GM19467 (cell line): ENCODE measurements at regions not wholly inside any gene's neighbourhood (a gene's known extent, or its start where the extent isn't known, plus 50 kb on each side); places are given as distances from the start of the nearest gene placed in this dataset.

Source experiments
- ATAC-seq: cut with Tn5 transposase; IDR thresholded peaks from one replicate; pipeline ENCODE4 v1.9.1; 2021; ENCODE audit warnings: mild to moderate bottlenecking, moderate library complexity; ENCODE audit not compliant: unreplicated experiment

DNA sequence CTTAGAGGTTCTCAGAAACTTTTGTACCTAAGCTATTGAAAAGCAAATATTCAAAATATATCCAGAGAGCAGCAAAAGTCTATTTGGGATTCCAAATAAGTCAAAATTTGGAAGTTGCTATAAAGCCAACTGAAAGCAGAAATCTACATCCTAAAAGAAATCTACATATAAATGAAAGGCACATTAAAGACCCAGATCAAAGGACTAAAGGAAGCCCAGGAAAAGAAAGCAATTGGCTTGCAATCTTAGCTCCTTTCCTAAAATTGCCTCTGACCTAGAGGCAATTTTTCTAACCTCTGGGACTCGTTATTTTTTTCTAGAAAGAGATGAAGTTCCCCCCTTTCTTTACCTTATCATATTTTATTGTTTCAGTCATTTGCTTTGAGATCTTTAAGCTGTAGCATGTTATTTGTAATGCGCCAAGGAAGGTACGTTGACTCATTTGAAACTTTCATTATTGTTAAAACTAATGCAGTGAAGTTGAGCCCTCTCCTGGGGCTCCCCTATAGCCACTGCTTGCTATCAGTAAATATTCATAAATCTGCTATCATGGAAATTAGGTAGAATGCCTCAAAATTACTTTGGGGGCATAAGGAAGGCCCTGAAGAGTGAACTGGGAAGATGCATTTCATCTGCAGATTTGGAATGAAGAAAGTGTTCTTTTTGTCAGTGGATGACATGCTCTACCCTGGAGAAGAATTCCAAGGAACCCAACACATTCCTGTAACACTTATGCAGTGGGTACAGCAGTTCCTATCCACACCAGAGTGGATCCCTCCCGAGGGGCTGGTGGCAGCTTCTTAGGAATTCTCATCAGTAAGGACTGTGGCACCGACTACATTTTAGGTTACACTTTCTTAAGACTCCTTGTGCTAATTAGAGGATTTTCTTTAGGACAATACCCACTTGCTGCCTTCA lies 177.8 kb upstream of the IGFBP7 start:
- no peak for ATAC-seq

DNA sequence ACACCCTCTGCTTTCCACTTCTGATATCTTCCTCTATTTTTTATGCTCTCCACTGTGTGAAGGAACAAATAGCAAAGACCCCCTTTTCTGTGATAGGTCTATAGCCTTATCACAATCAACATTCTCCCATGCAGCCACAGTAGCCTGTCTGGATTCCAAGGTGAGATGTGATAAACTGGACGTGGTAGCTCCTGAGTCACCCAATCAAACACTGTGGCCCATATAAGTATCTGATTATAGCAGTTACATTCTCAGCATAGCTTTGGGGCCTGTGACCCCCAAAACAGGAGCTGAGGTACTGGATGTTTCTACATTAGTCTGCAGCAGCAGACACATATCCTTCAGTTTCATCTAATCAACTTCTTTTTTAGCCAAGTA lies 172.7 kb upstream of the IGFBP7 start:
- ATAC-seq = no peak

DNA sequence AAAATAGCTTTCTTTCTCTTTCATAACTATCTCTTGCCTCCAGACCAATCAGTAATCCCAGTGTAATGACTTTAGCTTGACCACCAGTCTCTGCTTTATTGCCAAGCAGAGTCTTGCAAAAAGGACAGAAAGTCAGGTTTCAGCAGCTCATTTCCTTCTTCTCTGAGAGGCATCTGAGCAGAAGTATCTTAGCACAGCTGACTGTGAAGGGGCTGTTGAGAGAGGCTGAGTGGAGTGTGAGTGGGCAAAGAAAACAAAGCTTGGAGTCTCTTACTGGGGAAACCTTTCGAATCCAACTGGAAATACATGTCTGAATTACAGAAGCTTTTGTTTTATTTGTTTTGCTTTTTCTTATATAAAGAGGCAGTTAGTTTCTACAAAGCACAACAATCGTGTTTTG lies 170.3 kb upstream of the IGFBP7 start:
- ATAC-seq = no peak

DNA sequence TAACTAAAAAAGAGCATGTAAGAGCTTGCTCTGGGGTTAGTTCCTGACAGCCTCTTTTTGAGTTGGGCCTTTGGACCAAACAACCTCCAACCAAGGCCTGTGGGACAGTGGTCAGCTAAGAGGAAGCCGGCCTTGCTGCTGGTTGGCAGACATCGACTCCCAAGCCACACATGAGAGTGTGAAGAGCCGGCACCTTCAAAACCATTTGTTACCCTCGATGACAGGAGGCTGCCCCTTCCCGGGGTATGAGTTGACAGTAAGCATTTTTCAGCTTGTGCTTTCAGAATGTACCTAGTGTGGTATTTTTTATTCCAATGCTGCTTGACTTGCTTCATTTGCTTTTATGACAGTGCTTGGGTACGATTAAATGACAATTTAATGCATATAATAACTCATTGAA lies 168.6 kb upstream of the IGFBP7 start:
- no peak for ATAC-seq

DNA sequence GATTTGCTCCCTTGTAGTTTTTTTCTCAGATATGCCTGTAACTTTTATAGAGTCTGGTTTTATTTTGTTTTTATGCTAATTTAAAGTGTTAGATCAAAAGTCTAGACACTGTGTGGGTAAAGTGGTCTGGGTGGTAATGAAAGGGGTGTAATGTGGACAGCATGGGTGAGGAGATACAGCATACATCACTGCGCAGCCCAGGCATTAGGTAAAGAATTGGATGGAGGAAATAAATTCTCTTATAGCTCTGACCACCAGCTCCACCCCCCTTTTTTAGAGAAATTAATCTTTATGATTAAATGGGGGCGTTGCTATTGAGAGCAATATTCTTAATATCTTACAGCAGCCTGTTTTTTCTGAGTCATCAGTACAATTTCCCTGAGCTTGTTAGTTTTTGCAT lies 163.9 kb upstream of the IGFBP7 start:
- ATAC-seq = no peak

DNA sequence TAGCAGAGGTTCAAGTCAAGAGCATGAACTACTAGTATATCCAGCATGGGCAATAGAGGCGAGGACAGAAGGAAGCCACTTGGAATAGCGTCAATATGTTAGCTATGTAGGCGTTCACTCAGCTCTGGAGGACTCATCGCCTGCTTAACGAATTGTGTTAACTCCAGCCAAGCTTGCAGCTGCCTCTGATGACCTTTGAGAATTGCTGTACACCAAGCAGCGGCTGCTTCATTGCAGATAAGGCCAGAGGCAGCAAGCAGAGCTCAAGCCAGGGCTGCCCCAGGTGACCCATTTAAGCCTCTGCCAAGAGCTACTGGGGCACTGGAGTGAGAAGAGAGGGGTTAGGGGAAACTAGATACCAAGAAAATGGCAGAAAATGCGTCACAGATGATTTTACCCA lies 160.2 kb upstream of the IGFBP7 start:
- no peak for ATAC-seq

DNA sequence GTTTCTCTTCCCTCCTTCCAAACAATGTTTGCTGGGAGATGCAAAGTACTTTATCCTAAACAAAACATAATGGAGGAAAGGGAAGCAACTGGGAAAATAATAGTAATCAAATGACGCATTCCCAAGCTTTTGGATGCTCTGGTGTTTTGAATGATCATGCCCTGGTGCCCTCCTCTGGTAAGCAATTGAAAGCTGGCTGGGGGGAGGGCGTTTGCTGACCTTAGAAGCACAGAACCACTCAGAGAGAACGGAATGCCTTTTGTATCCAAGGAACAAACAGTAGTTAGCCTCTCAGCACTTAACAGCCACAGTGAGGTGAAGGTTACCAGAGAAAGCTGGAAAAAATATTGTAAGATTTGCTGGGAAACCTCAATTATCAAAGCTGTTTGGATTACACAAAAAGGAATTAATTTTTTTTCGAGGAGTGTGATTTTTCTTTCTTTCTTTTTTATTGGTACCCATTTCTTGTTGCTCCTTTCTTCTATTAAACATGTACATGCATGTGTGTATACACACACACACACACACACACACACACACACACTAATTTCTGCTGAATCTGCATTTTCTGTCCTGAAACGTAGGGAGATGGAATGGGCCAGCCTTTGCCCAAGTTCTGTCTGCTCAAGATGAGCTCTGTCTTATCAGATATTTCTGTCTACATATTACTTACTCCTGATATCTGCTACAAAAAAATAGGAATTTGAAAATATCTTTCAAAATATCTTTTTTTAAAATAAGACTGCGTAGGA lies 155.8 kb upstream of the IGFBP7 start:
- ATAC-seq = no peak

DNA sequence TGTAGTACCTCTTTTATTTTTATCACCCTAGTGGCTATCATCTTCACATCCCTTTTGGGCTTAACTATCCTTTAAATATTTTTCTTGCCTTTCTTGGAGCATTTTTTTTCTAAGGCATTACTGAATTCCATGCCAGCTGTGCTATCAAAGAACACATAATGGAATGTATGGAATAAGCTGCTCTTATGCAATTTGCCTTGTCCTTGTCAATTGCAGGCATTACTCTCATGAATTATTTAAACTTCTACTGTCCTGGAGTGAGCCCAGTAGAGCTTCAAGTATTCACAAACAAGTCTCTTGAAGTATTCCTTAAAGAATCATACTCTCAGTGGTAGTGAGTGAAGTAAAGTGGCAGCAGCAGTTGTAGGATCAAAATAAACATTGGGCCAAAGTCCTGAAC lies 144.6 kb upstream of the IGFBP7 start:
- ATAC-seq = no peak

DNA sequence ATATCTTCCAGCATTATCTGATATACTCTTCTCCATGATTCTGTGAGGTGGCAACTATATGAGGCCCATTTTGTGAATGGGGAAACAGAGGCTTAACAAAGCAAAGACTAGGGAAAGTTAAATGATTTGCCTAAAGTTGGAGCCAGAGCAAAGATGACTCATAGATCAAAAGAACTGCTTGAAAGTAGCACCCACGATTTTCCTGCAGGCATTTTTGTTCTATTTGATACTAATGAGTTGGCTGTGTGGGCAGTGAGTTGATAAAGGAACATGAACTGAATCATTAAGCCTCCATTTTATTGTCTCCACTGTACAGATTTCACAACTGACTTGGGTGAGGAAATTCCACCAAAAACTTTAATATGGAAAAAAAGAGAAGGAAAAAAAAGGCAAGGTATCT lies 138.9 kb upstream of the IGFBP7 start:
- ATAC-seq = no peak

DNA sequence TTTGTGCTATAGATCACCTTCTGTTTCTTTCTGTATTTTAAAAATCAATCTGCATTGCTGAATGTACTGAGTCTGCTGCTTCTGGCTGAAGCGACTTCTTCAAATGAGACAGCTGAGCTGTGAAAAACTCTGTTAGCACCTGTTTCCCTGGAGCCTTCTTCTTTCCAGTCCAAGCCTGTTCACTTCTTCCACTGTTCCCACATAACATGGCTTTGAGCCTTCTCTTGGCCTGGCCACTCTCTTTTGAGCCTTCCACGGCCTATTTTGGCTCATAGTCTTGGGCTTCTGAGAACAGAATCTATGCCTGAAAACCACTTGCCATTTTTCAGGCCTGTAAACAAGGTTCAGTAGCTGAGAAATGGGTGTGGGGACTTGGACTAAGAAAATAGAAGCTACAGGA lies 132.9 kb upstream of the IGFBP7 start:
- no peak for ATAC-seq

DNA sequence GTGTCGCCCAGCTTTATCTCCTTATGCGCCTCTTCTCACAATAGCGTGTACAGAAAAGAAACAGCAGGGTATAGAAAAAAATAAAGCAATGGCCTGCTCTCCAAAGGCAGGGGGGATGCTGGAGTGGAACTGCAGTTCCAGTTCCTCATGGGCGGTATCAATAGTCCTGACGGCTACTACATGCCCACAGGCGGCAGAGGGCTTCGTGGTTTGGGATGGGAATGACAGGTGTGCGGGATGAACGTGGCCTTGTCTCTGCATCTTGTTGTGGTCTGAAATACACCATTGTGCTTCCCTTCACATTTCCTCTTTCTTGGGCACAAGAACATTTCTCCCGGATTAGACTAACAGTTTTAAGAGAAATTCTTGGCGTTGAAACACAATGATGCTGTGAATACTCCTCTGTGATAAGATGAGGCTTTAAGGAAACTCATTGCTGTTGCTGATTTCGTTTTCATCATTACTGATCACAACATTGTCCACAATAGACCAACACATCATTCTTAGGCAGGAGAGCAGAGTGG lies 124.1 kb upstream of the IGFBP7 start:
- no peak for ATAC-seq

DNA sequence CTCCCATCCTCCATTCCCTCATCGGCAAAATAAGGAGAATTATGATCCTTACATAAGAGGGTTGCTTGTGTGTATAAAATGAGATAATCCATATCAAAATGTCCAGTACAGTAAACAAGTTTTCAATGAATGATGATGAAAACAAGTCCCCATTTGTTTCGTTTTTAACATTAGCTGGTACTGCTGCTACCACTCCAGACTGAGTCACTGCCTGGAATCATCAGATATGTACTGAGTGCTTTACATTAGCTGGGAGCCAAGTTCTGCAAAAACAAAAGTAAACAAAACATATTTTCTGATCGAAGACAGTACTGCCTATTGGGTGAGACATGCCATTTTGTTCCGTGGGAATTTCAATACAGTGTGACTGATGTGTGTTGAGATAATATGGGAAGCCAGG lies 123.2 kb upstream of the IGFBP7 start:
- ATAC-seq = no peak

DNA sequence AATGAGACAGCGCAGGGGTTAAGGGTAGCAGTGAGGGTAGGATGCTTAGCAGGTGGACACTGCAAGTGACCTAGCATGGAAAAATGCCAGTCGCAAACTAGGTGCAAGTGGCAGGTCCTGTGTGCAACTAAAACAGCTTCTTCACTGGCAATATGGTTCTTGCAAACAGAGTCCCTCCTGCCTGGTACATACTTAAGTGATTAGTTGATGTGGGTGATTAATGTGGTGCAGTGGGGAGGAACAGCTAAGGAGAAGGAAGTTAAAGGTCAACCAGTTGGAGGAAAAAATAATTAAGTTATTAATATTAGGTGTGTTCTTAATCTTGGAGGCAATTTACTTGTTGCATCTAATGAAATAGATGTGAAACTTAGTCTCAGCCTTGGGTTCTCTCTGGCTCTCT lies 121.6 kb upstream of the IGFBP7 start:
- no peak for ATAC-seq

DNA sequence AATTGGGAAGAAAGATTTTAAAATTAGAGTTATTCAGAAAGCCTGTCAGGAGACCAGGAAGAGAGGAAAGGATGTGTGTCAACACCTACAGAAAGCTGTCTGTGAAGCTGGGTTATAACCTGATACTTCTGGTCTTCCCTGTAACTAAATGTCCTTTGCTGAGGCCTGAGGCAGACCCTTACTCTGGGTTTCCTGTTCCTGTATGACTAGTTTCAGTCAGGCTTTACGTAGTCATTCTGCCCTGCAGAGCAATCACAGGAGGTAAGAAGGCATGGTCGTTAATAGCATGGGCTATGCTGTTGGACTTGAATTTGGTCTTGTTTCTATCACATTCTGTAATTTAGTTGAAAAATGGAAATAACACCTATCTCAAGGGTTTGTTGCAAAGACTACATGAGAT lies 110.5 kb upstream of the IGFBP7 start:
- ATAC-seq = no peak

DNA sequence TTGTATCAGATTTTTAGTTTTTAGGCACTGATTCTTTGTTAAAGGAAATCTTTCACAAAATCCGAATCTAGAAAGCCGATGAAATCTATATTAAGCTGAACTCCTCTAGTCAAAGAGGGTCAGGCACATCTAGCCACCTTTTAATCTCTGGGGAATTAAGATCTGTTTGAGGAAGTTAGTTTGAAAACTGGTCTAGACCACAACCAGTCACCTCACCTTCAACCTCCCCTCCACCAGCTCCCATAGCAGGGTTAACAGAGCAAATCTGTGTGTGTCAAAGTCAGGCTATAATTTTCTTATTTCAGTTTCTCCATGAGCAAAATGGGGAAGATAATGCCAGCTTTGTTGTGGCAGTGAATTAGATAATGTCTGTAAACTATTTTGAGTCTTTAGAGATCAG lies 110.0 kb upstream of the IGFBP7 start:
- ATAC-seq = no peak

DNA sequence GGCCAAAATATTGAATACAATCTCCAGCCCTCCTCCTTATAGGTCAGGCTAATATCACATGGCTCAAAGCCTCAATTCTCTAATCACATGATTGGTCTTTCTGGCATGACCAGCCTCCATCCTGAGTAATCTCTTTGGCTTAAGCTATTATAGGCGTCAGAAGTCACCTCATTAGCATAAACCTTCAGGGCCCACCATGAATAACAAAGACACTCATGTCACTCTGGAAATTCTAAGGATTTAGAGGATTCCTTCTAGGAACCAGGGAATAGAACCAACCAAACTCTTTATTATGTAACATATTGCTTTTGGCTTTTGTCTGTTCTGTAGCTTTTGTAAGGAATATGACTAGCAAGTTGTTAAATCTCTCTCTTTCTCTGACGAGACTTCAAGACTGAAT lies 109.2 kb upstream of the IGFBP7 start:
- ATAC-seq = no peak

DNA sequence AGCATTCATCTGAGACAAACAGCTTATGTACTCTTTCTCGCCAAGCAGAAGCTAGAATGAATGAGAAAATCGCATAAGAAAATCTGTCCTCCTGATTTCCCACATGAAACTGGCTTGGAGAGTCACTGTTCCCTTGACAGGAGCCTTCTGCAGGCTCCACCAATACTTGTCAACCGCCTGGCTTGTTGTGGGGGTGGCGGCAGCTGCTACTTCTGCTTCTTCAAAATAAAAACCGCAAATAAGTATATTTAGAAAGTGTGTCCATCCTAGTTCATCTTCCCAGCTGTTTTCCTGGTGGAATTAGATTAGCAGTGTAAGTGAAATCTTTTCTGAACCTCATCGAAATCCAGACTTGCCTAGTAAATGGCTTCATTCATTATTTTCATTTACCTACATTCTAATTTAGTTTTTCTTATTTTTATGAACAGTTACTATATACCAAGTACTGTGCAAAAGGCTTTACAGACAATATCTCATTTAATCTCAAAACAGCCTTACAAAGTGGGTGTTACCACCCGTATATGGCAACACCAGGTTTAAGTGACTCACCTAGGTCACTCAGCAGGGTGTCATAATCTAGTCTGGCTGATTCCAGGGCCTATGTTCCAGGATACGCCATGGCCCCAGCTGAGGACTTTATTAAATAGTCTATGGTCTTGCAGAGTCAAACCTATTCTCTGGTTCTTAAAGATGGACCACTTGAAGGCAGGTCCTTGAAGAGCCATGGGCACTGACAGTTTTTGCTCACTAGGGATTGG lies 104.6 kb upstream of the IGFBP7 start:
- ATAC-seq = no peak

DNA sequence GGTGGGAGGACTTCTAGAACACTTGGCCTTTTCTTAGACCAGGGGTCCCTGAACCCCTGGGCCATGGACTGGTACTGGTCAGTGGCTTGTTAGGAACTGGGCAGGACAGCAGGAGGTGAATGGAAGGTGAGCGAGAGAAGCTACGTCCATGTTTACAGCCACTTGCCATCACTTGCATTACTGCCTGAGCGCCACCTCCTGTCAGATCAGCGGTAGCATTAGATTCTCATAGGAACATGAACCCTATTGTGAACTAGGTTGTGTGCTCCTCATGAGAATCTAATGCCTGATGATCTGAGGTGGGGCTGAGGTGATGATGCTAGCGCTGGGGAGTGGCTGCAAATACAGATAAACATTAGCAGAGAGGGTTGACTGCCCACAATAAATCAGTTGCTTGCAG lies 100.9 kb upstream of the IGFBP7 start:
- ATAC-seq = no peak

DNA sequence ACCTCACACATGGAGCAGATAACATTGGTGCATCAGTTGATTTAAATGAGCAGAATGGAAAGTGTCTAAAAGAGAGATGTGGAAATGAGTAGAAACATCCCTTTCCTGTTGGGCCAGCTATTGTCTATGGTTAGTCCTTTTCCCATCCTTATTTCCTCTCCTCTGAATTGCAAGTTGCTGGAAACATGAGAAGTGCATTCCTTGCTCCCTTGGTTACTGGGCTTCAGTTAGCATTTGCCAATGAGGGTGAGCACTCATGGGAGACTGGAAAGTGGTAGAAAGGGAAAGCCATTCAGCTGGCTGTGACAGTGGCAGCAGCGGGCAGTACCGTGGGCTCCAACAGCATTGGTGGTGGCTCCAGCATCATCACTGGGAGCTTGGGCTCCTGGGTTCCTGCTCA lies 96.0 kb upstream of the IGFBP7 start:
- no peak for ATAC-seq

DNA sequence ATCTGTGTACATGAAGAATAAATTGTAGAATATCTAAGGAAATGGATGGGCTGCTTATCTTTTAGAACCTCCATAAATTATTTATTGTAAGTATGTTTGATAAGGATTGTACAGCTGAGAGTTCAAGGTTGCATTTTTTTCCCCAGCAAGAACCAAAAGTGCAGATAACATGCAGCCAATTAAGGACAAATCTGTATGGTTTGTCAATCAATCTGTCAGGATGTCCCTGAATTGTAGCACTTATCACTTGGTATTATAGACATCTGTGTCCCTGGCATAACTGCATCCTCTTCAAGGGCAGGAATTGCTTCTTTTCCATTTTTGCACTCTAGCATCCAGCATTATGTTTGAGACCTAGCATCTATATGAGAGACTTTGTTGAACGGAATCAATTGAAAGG lies 95.4 kb upstream of the IGFBP7 start:
- ATAC-seq = no peak

DNA sequence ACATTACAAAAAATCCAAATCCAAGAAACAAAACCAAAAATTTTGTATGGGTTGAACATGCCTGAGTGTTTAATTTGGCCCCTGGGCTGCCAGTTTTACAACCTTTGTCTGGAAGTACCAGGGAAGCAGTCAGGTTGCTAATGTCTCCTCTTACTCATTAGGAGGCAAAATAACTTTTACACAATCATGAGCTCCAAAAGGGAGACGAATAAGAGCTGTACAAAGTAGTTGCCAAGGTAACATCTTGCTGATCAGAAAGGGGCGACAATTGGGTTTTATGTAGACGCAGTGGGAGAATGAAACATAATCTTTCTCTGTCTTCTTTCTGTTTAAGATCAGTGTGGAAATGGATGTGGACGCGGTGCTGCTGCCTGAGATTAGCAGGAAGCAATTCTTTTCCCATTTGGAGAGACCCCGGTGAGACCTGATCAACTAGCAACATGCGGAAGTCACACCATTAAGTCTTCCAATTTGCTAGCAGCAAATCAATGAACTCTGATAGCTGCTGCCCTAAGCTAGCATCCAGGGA lies 90.7 kb upstream of the IGFBP7 start:
- no peak for ATAC-seq
